Breast epithelium (tissue), 4 donors: ENCODE measurements at regions not wholly inside any gene's neighbourhood (a gene's known extent, or its start where the extent isn't known, plus 50 kb on each side); places are given as distances from the start of the nearest gene placed in this dataset.

Experiments used
- DNase-seq, 2 donors: peaks; one replicate each; pipeline ENCODE4 v3.0.0-alpha.2; 2019; ENCODE audit warnings: low spot score in 2 of 2
- H3K27ac ChIP-seq, 2 donors: fragments of 200-600 bp; sonication (generic) in 1 of 2; one replicate each; pipeline ENCODE4 v1.5.1; 2016 to 2019; ENCODE audit warnings: mild to moderate bottlenecking in 1 of 2
- H3K27me3 ChIP-seq, 2 donors: fragments of 200-600 bp; sonication (generic) in 1 of 2; one replicate each; pipeline versions ENCODE4 v1.5.1 to v1.6.0; 2017 to 2019; ENCODE audit warnings: control low read depth in 1 of 2, mild to moderate bottlenecking in 1 of 2
- H3K36me3 ChIP-seq: fragments of 200-600 bp; one replicate; pipeline ENCODE4 v1.5.1; 2019
- H3K4me1 ChIP-seq, 2 donors: fragments of 200-600 bp; sonication (generic); one replicate each; pipeline ENCODE4 v1.5.1; 2016 to 2019; ENCODE audit warnings: control low read depth in 1 of 2
- H3K4me3 ChIP-seq, 3 donors: fragments of 200-600 bp; sonication (generic); 1 replicate in 2 of 3; 2 replicates in 1 of 3; pipeline ENCODE4 v1.5.1; 2016 to 2019; ENCODE audit warnings: mild to moderate bottlenecking in 3 of 3, moderate library complexity in 2 of 3
- H3K9me3 ChIP-seq, 2 donors: fragments of 200-600 bp; sonication (generic) in 1 of 2; one replicate each; pipeline ENCODE4 v1.5.1; 2016 to 2019; ENCODE audit warnings: control low read depth in 1 of 2
- CTCF ChIP-seq, 3 donors: fragments of 450-650 bp; IDR thresholded peaks; one replicate each; pipeline ENCODE4 v1.5.1; 2016 to 2017; ENCODE audit warnings: antibody characterized with exemption in 3 of 3, mild to moderate bottlenecking in 3 of 3, moderate library complexity in 3 of 3
- POLR2A ChIP-seq: fragments of 450-650 bp; IDR thresholded peaks from one replicate; pipeline ENCODE4 v1.6.1; 2016; ENCODE audit warnings: antibody characterized with exemption, mild to moderate bottlenecking, moderate library complexity
- POLR2AphosphoS5 ChIP-seq, 3 donors: sonication (generic); formaldehyde crosslinking; IDR thresholded peaks; one replicate each; pipeline ENCODE4 v1.6.1; 2017; ENCODE audit warnings: antibody characterized with exemption in 3 of 3
- intact Hi-C: fragments of 100-400 bp; cut with DNase I; formaldehyde crosslinking; loops from one replicate; pipeline ENCODE4 v1.15.1; 2023; ENCODE audit warnings: low total_unique reads

- Histone ChIP-seq H3K9me3 (peaks cover 0 to 19% of the 10 kb centered on the region in 2 donors), H3K27me3 (no peaks in the 10 kb centered on the region), H3K4me1 (no peaks in the 10 kb centered on the region), H3K36me3 (no peaks in the 10 kb centered on the region), H3K4me3 (no peak overlapping the region), H3K27ac (no peak overlapping the region)
- intact Hi-C loops = no loop called here
- TF ChIP-seq POLR2A (no peak), POLR2AphosphoS5 (IDR thresholded peaks at IDR 0.05) (no peak), CTCF (IDR thresholded peaks at IDR 0.05) (no peak)
- no peak for DNase-seq
Measured at GRCh38 chr7:16345979-16346958, 75.1 kb downstream of the CRPPA start.

GRCh38 chr7:16344927-16345326, 76.4 kb downstream of the CRPPA start:
- Histone ChIP-seq H3K36me3 (no peaks in the 10 kb centered on the region), H3K9me3 (peaks cover 0 to 8% of the 10 kb centered on the region in 2 donors), H3K4me3 (no peak overlapping the region), H3K27me3 (no peaks in the 10 kb centered on the region), H3K4me1 (no peaks in the 10 kb centered on the region), H3K27ac (no peak overlapping the region)
- no peak for DNase-seq
- TF ChIP-seq POLR2AphosphoS5 (IDR thresholded peaks at IDR 0.05) = no peak
- TF ChIP-seq CTCF (IDR thresholded peaks at IDR 0.05) = no peak
- no peak for TF ChIP-seq POLR2A
- intact Hi-C loops = no loop called here

- no peak for TF ChIP-seq POLR2AphosphoS5 (IDR thresholded peaks at IDR 0.05)
- TF ChIP-seq CTCF (IDR thresholded peaks at IDR 0.05) = no peak
- TF ChIP-seq POLR2A = no peak
- intact Hi-C loops = no loop called here
Measured at GRCh38 chr7:16343612-16344011, 77.7 kb downstream of the CRPPA start.

GRCh38 chr7:16338065-16338464, 83.3 kb downstream of the CRPPA start:
- Histone ChIP-seq H3K36me3 (no peaks in the 10 kb centered on the region), H3K4me3 (no peak overlapping the region), H3K27me3 (no peaks in the 10 kb centered on the region), H3K27ac (no peak overlapping the region), H3K9me3 (peaks cover 11 to 14% of the 10 kb centered on the region in 2 donors), H3K4me1 (no peaks in the 10 kb centered on the region)
- DNase-seq = no peak
- intact Hi-C loops = no loop called here
- TF ChIP-seq CTCF (IDR thresholded peaks at IDR 0.05) = no peak
- TF ChIP-seq POLR2A = no peak
- TF ChIP-seq POLR2AphosphoS5 (IDR thresholded peaks at IDR 0.05) = no peak

More at GRCh38 chr7:16343612-16344011, 77.7 kb downstream of the CRPPA start:
- Histone ChIP-seq H3K27me3 (no peaks in the 10 kb centered on the region), H3K36me3 (no peaks in the 10 kb centered on the region), H3K27ac (no peak overlapping the region), H3K4me1 (no peaks in the 10 kb centered on the region), H3K9me3 (peaks cover 3 to 4% of the 10 kb centered on the region in 2 donors), H3K4me3 (no peak overlapping the region)
- no peak for DNase-seq

GRCh38 chr7:16326106-16326505, 95.2 kb downstream of the CRPPA start:
- intact Hi-C loops = no loop called here
- Histone ChIP-seq H3K9me3 (no peaks in the 10 kb centered on the region), H3K36me3 (no peaks in the 10 kb centered on the region), H3K4me3 (no peak overlapping the region), H3K27me3 (no peaks in the 10 kb centered on the region), H3K4me1 (no peaks in the 10 kb centered on the region), H3K27ac (no peak overlapping the region)
- TF ChIP-seq POLR2A (no peak), CTCF (IDR thresholded peaks at IDR 0.05) (no peak), POLR2AphosphoS5 (IDR thresholded peaks at IDR 0.05) (no peak)
- no peak for DNase-seq
